ENCODE measurements at regions not wholly inside any gene's neighbourhood (a gene's known extent, or its start where the extent isn't known, plus 50 kb on each side); places are given as distances from the start of the nearest gene placed in this dataset.
"Not testable (repeated sequence)": the region's sequence is repeated elsewhere in the genome, so short reads cannot be mapped to it uniquely, and the experiment has no call there.

DNA sequence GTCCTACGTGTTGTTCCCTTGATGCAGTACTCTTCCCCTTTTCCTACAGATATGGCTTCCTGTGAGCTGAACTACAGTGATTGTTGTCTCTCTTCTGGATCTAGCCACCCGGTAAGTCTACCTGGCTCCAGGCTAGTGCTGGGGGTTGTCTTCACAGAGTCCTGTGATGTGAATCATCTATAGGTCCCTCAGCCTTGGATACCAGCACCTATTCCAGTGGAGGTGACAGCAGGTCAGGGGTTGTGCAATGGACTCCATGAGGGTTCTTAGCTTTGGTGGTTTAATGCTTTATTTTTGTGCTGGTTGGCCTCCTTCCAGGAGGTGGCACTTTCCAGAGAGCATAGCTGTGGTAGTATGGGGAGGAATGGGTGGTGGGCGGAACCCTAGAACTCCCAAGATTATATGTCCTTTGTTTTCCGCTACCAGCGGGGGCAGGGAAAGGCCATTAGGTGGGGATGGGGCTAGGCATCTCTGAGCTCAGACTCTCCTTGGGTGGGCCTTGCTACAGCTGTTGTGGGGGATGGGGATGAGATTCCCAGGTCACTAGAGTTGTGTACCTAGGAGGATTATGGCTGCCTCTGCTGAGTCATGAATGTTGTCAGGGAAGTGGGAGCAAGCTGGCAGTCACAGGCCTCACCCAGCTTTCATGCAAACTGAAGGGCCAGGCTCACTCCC, 121.4 kb upstream of the ANKRD50 start:
- no peak overlapping the region for H3K27ac ChIP-seq
- no peak for TF ChIP-seq ZFX (IDR thresholded peaks at IDR 0.05)

DNA sequence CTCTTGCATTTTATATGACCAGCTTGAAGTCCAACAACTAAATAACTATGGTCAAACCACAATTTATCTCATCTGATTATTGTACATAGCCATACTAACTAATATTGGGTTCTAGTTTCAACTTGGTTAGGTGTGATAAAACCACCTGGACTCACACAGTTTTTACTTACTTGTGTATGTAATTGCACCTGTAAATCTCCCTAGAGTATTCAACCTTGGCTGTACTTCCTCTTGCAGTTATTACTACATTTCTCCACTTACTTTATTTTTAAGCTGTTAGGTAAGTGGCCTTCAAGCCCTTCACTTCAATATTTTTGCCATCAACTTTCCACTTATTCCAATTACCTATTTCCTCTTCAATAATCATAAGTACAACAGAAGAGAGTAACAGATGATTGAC, 115.8 kb upstream of the ANKRD50 start:
- TF ChIP-seq CTCF (conservative IDR thresholded peaks at IDR 0.05) (no peak), ZFX (IDR thresholded peaks at IDR 0.05) (no peak)
- H3K27ac ChIP-seq = no peak overlapping the region

GRCh38 chr4:124817531-124817930, 105.0 kb upstream of the ANKRD50 start:
- no peak overlapping the region for H3K27ac ChIP-seq
- TF ChIP-seq ZFX (IDR thresholded peaks at IDR 0.05) (no peak), CTCF (conservative IDR thresholded peaks at IDR 0.05) (no peak)

GRCh38 chr4:124812203-124812602, 99.7 kb upstream of the ANKRD50 start:
- not testable (repeated sequence) for H3K27ac ChIP-seq

DNA sequence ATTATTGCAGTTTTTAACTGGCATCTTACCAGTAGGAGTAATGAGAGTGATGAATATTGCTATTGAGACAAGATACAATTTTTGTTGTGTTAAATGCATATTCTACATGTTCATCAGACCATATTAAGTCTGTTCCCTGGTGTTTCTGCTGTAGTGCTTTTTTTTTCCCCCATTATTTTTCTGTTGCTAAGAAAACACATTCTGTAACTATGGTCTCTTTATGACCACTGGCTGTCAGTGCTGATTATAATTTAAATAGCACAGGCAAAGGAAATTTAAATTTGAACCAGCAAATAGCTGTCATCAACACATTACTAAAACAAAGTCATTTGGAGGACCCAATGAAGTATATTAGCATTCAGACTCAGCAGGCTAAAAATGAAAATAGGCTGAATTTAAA, 98.3 kb upstream of the ANKRD50 start:
- H3K27ac ChIP-seq = no peak overlapping the region
- TF ChIP-seq CTCF (conservative IDR thresholded peaks at IDR 0.05) (no peak), ZFX (IDR thresholded peaks at IDR 0.05) (no peak)

DNA sequence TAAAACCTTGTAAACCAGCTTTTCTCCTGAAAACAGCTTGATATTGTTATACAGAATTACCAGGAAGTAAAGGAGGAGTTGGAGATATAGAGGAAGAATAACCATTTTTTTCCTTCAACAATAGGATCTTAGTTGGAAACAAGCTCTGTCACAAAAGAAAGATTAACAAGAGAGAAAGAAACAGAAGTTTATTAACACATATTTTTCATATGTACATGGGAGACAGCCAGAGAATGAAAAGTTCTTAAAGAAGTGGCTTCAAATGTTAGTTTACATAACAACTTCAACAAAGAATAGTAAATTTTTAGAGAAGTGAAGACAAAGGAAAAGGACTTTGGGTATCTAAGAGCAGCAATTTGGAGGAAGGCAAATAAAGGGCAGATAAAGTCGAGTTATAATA, 94.9 kb upstream of the ANKRD50 start:
- H3K27ac ChIP-seq = no peak overlapping the region
- TF ChIP-seq ZFX (IDR thresholded peaks at IDR 0.05) (no peak), CTCF (conservative IDR thresholded peaks at IDR 0.05) (no peak)

DNA sequence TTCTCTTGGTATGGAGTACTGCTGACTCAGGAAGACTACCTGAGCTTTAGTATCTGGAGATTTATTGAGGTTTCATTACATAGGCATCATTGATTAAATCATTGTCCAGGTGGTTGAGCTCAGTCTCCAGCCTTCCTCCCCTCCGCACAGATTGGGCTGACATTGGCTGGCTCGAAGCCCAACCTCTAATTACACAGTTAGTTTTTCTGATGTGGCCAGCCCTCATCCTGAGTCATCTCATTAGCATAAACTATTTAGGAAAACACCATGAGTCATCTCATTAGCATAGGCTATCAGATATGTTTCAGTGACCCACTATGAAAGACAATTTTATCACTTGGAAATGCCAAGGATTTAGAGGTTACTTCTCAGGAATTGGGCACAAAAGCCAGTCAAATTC, 93.9 kb upstream of the ANKRD50 start:
- no peak overlapping the region for H3K27ac ChIP-seq
- TF ChIP-seq CTCF (conservative IDR thresholded peaks at IDR 0.05) = no peak
- no peak for TF ChIP-seq ZFX (IDR thresholded peaks at IDR 0.05)

DNA sequence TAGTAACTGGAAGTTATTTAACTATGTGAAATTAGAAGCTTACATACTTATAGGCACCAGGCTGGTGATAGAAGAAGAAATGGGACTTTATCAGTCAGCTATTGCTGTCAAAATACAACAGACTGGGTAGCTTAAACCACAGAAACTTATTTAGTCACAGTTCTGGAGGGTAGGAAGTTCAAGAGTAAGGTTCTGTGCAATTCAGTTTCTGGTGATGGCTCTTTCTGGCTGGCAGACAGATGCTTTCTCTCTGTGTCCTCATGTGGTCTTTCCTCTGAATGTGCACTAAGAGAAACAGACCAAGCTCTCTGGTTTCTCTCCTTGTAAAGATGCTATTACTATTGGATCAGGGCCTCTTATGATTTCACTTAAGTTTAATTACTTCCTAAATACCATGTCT, 92.1 kb upstream of the ANKRD50 start:
- TF ChIP-seq ZFX (IDR thresholded peaks at IDR 0.05) (no peak), CTCF (conservative IDR thresholded peaks at IDR 0.05) (no peak)
- no peak overlapping the region for H3K27ac ChIP-seq
